ENCODE measurements at regions not wholly inside any gene's neighbourhood (a gene's known extent, or its start where the extent isn't known, plus 50 kb on each side); places are given as distances from the start of the nearest gene placed in this dataset.

GRCh38 chr16:86786994-86787393, 208.6 kb downstream of the FOXL1 start:
- Histone ChIP-seq H3K4me1 (no peaks in the 10 kb centered on the region), H3K9me3 (no peaks in the 10 kb centered on the region), H3K27ac (no peak overlapping the region), H3K36me3 (ENCODE audit: insufficient read depth in 1 of 2, low read depth in 1 of 2) (no peaks in the 10 kb centered on the region), H3K4me3 (no peak overlapping the region), H3K27me3 (ENCODE audit: insufficient read depth in 3 of 3, low read length in 2 of 3) (peaks cover 0 to 67% (median 3%) of the 10 kb centered on the region in 3 donors)
- 86 to 91% (median 88%) methylated on average over 1 of the region's 1 CpG for WGBS, 3 donors
- intact Hi-C loops (cut with DNase I), result no loop called here
- DNase-seq (no peak), ATAC-seq (no peak)
- TF ChIP-seq CTCF (IDR thresholded peaks at IDR 0.05), result no peak

- intact Hi-C loops (cut with DNase I), result no loop called here
- Histone ChIP-seq H3K9me3 (no peaks in the 10 kb centered on the region), H3K27ac (no peak overlapping the region), H3K36me3 (ENCODE audit: insufficient read depth in 1 of 2, low read depth in 1 of 2) (no peaks in the 10 kb centered on the region), H3K4me3 (no peak overlapping the region), H3K27me3 (ENCODE audit: insufficient read depth in 3 of 3, low read length in 2 of 3) (peaks cover 0 to 69% (median 3%) of the 10 kb centered on the region in 3 donors), H3K4me1 (no peaks in the 10 kb centered on the region)
- DNase-seq (no peak), ATAC-seq (no peak)
- TF ChIP-seq CTCF (IDR thresholded peaks at IDR 0.05), result no peak
- 72 to 77% (median 74%) methylated on average over 5 of the region's 5 CpGs for WGBS, 3 donors
Observed at GRCh38 chr16:86787538-86787937, 209.2 kb downstream of the FOXL1 start.

GRCh38 chr16:86789621-86790051, 211.3 kb downstream of the FOXL1 start:
- 18 to 28% (median 24%) methylated on average over 13 of the region's 13 CpGs for WGBS, 3 donors
- no peak for TF ChIP-seq CTCF (IDR thresholded peaks at IDR 0.05)
- Histone ChIP-seq H3K4me1 (no peaks in the 10 kb centered on the region), H3K9me3 (no peaks in the 10 kb centered on the region), H3K4me3 (no peak overlapping the region), H3K27ac (no peak overlapping the region), H3K27me3 (ENCODE audit: insufficient read depth in 3 of 3, low read length in 2 of 3) (peaks cover 0 to 76% (median 3%) of the 10 kb centered on the region in 3 donors), H3K36me3 (ENCODE audit: insufficient read depth in 1 of 2, low read depth in 1 of 2) (no peaks in the 10 kb centered on the region)
- ATAC-seq (no peak), DNase-seq (no peak)
- intact Hi-C loops (cut with DNase I), result no loop called here

GRCh38 chr16:86791287-86792035, 213.1 kb downstream of the FOXL1 start:
- ATAC-seq (no peak), DNase-seq (no peak)
- no peaks in the 10 kb centered on the region for H3K4me1 ChIP-seq
- no peaks in the 10 kb centered on the region for H3K36me3 ChIP-seq (ENCODE audit: insufficient read depth in 1 of 2, low read depth in 1 of 2)
- no peak for TF ChIP-seq CTCF (IDR thresholded peaks at IDR 0.05)
- 28 to 38% (median 37%) methylated on average over 20 of the region's 20 CpGs for WGBS, 3 donors
- intact Hi-C loops (cut with DNase I), result no loop called here
- H3K9me3 ChIP-seq, result no peaks in the 10 kb centered on the region
- H3K4me3 ChIP-seq, result no peak overlapping the region
- H3K27ac ChIP-seq, result no peak overlapping the region
- H3K27me3 ChIP-seq (ENCODE audit: insufficient read depth in 3 of 3, low read length in 2 of 3), result peaks cover 0 to 71% (median 3%) of the 10 kb centered on the region in 3 donors

All from psoas muscle (tissue), 7 donors.